ENCODE measurements at regions not wholly inside any gene's neighbourhood (a gene's known extent, or its start where the extent isn't known, plus 50 kb on each side); places are given as distances from the start of the nearest gene placed in this dataset.

- DNase-seq: no peak
These were observed 108.1 kb downstream of the DHX15 start for GRCh38 chr4:24476282-24476681.

DNA sequence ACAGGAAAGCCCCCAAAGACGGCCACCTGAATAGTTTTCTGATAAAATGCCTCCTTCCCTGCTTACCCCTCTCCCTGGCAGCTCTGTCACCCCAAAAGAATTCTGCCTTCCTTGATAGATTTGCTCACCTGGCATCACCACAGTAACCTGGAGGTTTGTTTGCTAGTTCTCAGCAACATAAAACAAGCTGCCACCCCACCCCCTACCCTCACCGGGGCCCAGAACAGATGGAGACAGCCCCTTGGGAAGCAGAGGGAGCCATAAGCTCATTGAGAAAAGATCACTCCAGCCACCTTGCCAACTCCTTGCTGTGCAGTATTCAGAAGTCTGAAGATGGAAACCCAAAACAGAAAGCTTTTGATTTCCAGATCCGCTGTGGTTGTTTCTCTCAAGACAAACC is 108.6 kb downstream of the DHX15 start:
- no peak for DNase-seq

GRCh38 chr4:24473309-24473721 is 111.0 kb downstream of the DHX15 start:
- DNase-seq: peak in 24 of 51 donors; percentile 2 to 68 (median 16)

DNA sequence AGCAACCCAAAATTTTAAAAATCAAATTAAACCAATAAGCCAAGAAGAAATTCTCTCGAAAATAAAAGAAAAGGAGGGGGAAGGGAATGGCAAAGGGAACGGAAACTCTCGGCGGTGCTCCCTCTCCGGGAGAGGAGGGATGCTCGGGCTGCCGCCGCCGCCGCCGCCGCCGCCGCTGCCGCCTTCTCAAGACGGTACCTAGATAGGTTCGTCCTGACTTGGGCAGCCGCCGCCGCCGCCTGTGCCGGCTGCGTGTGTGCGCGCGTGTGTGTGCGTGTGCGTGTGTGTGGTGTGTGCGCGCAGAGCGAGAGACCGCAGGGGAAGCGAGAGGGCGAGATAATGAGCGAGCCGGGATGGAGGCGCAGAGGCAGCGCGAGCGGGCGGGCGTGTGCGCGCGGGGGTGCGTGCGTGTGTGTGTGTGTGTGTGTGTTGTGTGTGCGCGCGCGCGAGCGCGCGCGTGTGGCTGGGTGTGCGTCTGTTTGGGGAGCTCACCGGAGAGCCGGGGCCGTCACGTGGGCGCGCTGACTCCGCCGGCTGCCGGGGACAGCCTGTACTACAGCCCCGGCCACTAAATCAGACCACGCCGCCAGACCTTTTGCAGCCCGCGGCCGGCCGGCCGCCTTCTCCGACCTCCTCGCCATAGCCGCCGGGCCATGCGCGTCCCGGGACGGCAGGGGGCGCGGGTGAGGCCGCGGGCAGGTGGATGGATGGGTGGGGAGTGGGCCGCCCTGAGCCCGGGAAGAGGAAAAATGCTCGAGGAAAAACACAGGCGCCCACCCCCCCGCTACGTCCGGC is 111.6 kb downstream of the DHX15 start:
- DNase-seq: peak; percentile 6 to 88 (median 60)

DNA sequence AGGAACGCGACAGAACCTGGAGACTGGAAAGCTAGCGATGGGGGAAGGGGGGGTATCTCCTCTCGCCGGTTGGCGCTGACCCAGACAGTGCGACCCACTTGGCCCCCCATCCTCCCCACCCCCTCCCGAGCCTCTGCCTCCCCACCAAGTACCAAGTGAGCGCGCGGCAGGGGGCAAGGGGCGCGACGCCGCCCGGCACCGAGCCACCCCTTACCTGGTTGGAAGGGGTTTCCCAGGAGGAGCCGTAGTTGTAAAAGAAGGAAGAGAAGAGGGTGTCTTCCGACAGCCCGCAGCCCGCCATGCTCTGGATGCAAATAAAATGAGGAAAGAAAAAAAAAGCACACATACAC is 112.2 kb downstream of the DHX15 start:
- DNase-seq: peak in 5 of 51 donors; percentile 18 to 46 (median 35)

GRCh38 chr4:24471486-24472160 is 112.7 kb downstream of the DHX15 start:
- peak in 15 of 51 donors; percentile 9 to 57 (median 23) for DNase-seq

DNA sequence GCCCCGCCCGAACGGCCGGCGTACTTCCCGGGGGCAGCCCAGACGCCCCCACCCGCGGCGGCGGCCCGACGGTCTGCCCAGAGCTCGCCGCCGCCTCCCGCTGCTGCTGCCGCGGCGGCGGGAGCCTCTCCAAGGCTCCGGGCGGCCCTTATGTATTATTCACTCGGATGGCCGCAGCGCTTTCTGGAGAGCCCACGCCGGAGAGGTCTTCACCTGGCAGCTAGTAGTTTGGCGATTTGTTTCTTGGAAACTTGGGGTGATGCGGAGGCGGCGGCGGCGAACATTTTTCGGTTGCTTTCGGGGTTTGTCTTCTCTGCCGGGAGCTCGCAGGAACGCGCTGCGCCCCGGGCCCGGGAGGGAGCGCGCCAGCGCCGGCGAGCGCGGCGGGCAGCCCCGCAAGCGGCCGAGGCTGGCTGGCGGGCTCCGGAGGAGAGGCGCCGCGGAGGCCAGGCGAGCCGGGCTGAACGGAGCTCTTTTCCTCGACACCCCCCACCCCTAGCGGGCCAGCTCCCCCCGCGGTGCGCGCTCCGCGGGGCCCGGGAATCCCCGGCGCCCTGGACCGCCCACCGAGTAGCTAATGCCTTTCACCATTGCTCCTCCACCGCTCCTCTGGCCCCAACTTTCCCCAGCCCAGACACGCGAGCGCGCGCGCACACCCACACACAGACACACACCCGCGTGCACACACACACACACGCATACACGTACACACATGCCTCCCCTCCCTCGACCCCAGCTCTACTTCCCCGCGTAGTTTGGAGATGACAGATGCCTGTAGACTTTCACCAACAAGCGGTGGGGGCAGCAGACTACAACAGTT is 113.5 kb downstream of the DHX15 start:
- DNase-seq: peak in 35 of 51 donors; percentile 4 to 74 (median 25)

DNA sequence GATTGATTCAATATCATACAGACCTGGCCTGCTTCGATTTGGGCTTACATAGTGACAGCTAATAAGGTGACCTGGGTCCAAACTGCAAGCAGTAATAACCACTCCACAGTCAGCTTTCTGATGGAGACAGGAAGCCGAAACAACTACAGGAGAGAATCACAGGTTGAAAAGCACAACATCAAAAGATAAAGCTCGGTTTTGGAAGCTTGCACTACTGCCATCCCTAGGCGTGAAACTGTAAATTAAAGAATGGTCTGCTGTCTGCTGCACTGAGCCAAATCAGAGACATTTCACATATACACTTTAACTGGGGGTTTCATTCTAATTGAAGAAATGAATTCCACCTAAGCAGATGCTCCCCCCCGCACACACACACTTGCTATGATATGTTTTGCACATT is 116.3 kb downstream of the DHX15 start:
- peak in 1 of 51 donors; percentile 8 for DNase-seq

DNA sequence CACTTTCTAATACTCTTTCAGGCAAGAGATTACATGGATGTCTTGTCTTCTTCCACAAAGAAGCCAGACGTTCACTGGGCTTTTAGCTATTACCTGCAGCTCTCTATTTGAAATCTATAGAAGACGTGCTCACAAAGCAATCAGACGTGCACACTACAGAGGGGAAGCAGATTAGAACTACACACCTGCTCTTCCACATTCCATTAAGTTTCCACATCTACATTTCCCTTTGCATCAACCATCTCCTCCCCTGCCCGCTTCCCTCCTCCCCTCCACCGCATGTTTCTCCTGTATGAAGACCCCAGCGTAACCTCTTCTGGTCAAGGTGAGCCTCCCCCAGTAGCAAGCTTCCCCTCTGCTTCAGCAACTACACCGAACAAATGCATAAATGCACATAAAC is 119.8 kb downstream of the DHX15 start:
- DNase-seq: no peak

GRCh38 chr4:24456431-24456830 is 127.9 kb downstream of the DHX15 start:
- no peak for DNase-seq

GRCh38 chr4:24453951-24454350 is 130.4 kb downstream of the DHX15 start:
- no peak for DNase-seq

GRCh38 chr4:24451870-24452269 is 132.5 kb downstream of the DHX15 start:
- no peak for DNase-seq

DNA sequence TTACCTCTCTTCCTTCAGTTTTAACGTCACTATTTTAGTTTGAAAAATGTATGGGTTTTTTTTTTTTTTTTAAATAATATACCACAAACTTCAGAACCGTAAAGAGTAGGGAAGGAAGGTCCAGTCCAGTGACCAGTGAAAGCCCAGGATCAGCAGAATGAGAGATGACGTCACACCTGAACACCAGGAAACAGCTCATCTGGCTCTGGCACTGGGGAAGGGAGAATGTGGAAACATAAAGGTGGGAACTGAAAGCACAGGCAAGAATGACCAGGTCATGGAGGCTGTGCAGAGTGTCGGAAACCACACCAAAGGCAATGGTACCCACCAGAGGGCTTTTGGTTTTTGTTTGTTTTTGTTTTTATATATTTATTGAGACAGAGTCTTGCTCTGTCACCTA is 141.2 kb downstream of the DHX15 start:
- DNase-seq: no peak

- DNase-seq: no peak
These were observed 143.6 kb downstream of the DHX15 start for GRCh38 chr4:24440765-24441164.

DNA sequence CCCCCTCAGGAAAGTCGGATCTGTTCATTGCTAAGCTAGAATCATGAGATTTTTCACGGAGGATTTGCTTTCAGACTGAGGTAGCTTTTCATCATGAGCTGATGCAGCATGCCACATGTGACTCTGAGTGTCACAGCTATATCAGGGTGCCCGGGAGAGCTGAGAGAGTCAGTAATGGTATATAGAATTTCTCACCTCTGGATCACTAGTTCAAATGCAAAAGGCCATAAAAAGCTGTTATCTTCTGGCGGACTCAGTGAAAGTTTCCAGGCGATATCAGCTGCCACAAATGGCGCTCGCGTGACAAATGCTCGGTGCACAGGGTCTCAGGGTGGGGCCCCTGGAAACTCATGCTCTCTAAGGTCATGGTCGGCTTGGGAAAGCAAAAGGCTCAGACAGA is 150.1 kb downstream of the DHX15 start:
- peak in 1 of 51 donors; percentile 7 for DNase-seq

- DNase-seq: no peak
These were observed 150.7 kb downstream of the DHX15 start for GRCh38 chr4:24433515-24434214.

DNA sequence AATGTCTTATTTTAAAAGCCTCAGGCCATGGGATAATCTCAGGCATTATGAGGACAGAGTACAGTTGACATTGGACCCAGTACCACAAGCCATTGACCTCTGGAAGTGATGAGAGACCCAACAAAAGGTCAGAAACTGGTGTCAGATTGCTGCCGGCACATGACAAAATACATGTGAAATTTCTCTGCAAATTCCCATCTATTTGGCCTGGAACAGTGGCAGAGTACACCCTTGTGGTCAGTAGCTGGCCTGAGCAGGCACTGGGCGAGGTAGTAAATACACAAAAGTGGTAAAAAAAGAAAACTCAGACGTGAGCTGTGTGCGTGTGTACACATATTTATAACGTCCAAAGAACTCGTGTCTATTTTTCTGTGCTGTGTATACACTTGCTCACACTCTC is 155.5 kb downstream of the DHX15 start:
- DNase-seq: no peak

DNA sequence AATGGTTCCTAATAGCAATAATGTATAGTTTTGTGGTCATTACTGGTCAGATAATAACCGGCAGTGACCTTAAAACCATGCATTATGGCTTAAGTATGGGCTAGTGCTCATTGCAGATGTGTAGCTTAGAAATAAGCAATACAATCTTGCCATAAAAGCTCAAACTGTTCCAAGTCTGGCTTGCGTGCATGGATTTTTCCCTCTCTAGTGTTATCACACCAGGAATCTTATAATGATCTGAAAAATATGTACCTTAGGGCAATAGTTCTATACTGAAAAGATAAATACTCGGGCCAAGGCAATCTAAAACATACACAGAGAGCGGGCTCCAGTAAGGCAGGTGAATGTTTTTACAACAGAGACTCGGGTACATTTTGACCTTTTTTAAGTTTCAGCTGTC is 157.8 kb downstream of the DHX15 start:
- no peak for DNase-seq

GRCh38 chr4:24425863-24426262 is 158.5 kb downstream of the DHX15 start:
- no peak for DNase-seq

GRCh38 chr4:24423670-24424069 is 160.7 kb downstream of the DHX15 start:
- no peak for DNase-seq

GRCh38 chr4:24422644-24423043 is 161.7 kb downstream of the DHX15 start:
- DNase-seq: no peak

Data from hypothalamus (tissue), 51 donors.